HG02759 (cell line): ENCODE measurements at regions not wholly inside any gene's neighbourhood (a gene's known extent, or its start where the extent isn't known, plus 50 kb on each side); places are given as distances from the start of the nearest gene placed in this dataset.
A peak's percentile ranks its signal among the peaks of the same experiment; 100 is the strongest.

Experiments
- ATAC-seq: cut with Tn5 transposase; IDR thresholded peaks from one replicate; pipeline ENCODE4 v1.9.1; 2021; ENCODE audit warnings: mild to moderate bottlenecking, moderate library complexity; ENCODE audit not compliant: unreplicated experiment

GRCh38 chr6:25061289-25061936 is 125.7 kb upstream of the RIPOR2 start:
- ATAC-seq, result no peak

- ATAC-seq, result no peak
These were observed 126.5 kb upstream of the RIPOR2 start for GRCh38 chr6:25062070-25062811.

GRCh38 chr6:25064006-25064405 is 128.2 kb upstream of the RIPOR2 start:
- no peak for ATAC-seq

- no peak for ATAC-seq
These were observed 129.9 kb upstream of the RIPOR2 start for GRCh38 chr6:25065666-25066065.

- no peak for ATAC-seq
These were observed 130.8 kb upstream of the RIPOR2 start for GRCh38 chr6:25066593-25066992.

GRCh38 chr6:25068866-25069265 is 133.1 kb upstream of the RIPOR2 start:
- ATAC-seq, result no peak

GRCh38 chr6:25070547-25071366 is 135.0 kb upstream of the RIPOR2 start:
- peak; percentile 81 for ATAC-seq

GRCh38 chr6:25078141-25078540 is 142.4 kb upstream of the RIPOR2 start:
- no peak for ATAC-seq

GRCh38 chr6:25083784-25084507 is 148.2 kb upstream of the RIPOR2 start:
- ATAC-seq, result no peak

- ATAC-seq, result no peak
These were observed 148.7 kb upstream of the RIPOR2 start for GRCh38 chr6:25084508-25084833.

- ATAC-seq, result no peak
These were observed 150.0 kb upstream of the RIPOR2 start for GRCh38 chr6:25085756-25086155.

GRCh38 chr6:25086500-25087091 is 150.8 kb upstream of the RIPOR2 start:
- no peak for ATAC-seq

GRCh38 chr6:25088513-25088912 is 152.8 kb upstream of the RIPOR2 start:
- ATAC-seq, result no peak

GRCh38 chr6:25089442-25089841 is 153.7 kb upstream of the RIPOR2 start:
- no peak for ATAC-seq

GRCh38 chr6:25094726-25095125 is 159.0 kb upstream of the RIPOR2 start:
- no peak for ATAC-seq

- no peak for ATAC-seq
These were observed 164.5 kb upstream of the RIPOR2 start for GRCh38 chr6:25100288-25100687.

- ATAC-seq, result peak; percentile 71
These were observed 167.8 kb upstream of the RIPOR2 start for GRCh38 chr6:25103603-25104002.

GRCh38 chr6:25105070-25105925 is 169.5 kb upstream of the RIPOR2 start:
- no peak for ATAC-seq

GRCh38 chr6:25107218-25107617 is 171.5 kb upstream of the RIPOR2 start:
- peak; percentile 72 for ATAC-seq

GRCh38 chr6:25111782-25112181 is 167.4 kb upstream of the CARMIL1 start:
- no peak for ATAC-seq
